ENCODE measurements at regions not wholly inside any gene's neighbourhood (a gene's known extent, or its start where the extent isn't known, plus 50 kb on each side); places are given as distances from the start of the nearest gene placed in this dataset.

GRCh38 chr2:6759689-6760088 is 106.0 kb downstream of the CMPK2 start:
- Histone ChIP-seq H3K4me3 (ENCODE audit: low read length, poor library complexity, severe bottlenecking) (no peak overlapping the region), H4K20me1 (ENCODE audit: insufficient read depth, low read length, poor library complexity, severe bottlenecking) (no peaks in the 10 kb centered on the region), H3K36me3 (ENCODE audit: insufficient read depth, low read length) (no peaks in the 10 kb centered on the region), H3K4me1 (ENCODE audit: insufficient read depth, low read length, poor library complexity, severe bottlenecking) (no peaks in the 10 kb centered on the region), H3K27me3 (ENCODE audit: insufficient read depth, low read length, poor library complexity, severe bottlenecking) (no peaks in the 10 kb centered on the region), H3K4me2 (ENCODE audit: low read depth, low read length, poor library complexity, severe bottlenecking) (no peak overlapping the region), H3K9me3 (ENCODE audit: insufficient read depth, low read depth, low read length) (no peaks in the 10 kb centered on the region), H3K9me2 (replicated peaks; ENCODE audit: low read depth, low read length) (no peaks in the 10 kb centered on the region), H3F3A (ENCODE audit: low read depth) (no peaks in the 10 kb centered on the region), H2AFZ (ENCODE audit: low read length) (no peak overlapping the region), H3K9ac (ENCODE audit: low read depth, low read length, poor library complexity, severe bottlenecking) (no peak overlapping the region), H3K79me2 (ENCODE audit: insufficient read depth, low read length) (no peaks in the 10 kb centered on the region)
- TF ChIP-seq CTCF (conservative IDR thresholded peaks at IDR 0.05; ENCODE audit: low read length) (no peak), EZH2phosphoT487 (IDR thresholded peaks at IDR 0.05; ENCODE audit: borderline replicate concordance) (no peak)

GRCh38 chr2:6760132-6760531 is 105.6 kb downstream of the CMPK2 start:
- H3K4me3 ChIP-seq (ENCODE audit: low read length, poor library complexity, severe bottlenecking): no peak overlapping the region
- no peaks in the 10 kb centered on the region for H3K36me3 ChIP-seq (ENCODE audit: insufficient read depth, low read length)
- H3K9me3 ChIP-seq (ENCODE audit: insufficient read depth, low read depth, low read length): no peaks in the 10 kb centered on the region
- H3K9ac ChIP-seq (ENCODE audit: low read depth, low read length, poor library complexity, severe bottlenecking): no peak overlapping the region
- H4K20me1 ChIP-seq (ENCODE audit: insufficient read depth, low read length, poor library complexity, severe bottlenecking): no peaks in the 10 kb centered on the region
- H3K79me2 ChIP-seq (ENCODE audit: insufficient read depth, low read length): no peaks in the 10 kb centered on the region
- TF ChIP-seq EZH2phosphoT487 (IDR thresholded peaks at IDR 0.05; ENCODE audit: borderline replicate concordance) (no peak), CTCF (conservative IDR thresholded peaks at IDR 0.05; ENCODE audit: low read length) (no peak)
- no peak overlapping the region for H3K4me2 ChIP-seq (ENCODE audit: low read depth, low read length, poor library complexity, severe bottlenecking)
- no peak overlapping the region for H2AFZ ChIP-seq (ENCODE audit: low read length)
- H3K9me2 ChIP-seq (replicated peaks; ENCODE audit: low read depth, low read length): no peaks in the 10 kb centered on the region
- no peaks in the 10 kb centered on the region for H3F3A ChIP-seq (ENCODE audit: low read depth)
- no peaks in the 10 kb centered on the region for H3K4me1 ChIP-seq (ENCODE audit: insufficient read depth, low read length, poor library complexity, severe bottlenecking)
- H3K27me3 ChIP-seq (ENCODE audit: insufficient read depth, low read length, poor library complexity, severe bottlenecking): no peaks in the 10 kb centered on the region

- no peaks in the 10 kb centered on the region for H3K27me3 ChIP-seq (ENCODE audit: insufficient read depth, low read length, poor library complexity, severe bottlenecking)
- H3F3A ChIP-seq (ENCODE audit: low read depth): no peaks in the 10 kb centered on the region
- no peak overlapping the region for H2AFZ ChIP-seq (ENCODE audit: low read length)
- H3K4me2 ChIP-seq (ENCODE audit: low read depth, low read length, poor library complexity, severe bottlenecking): no peak overlapping the region
- no peaks in the 10 kb centered on the region for H3K9me3 ChIP-seq (ENCODE audit: insufficient read depth, low read depth, low read length)
- H3K4me1 ChIP-seq (ENCODE audit: insufficient read depth, low read length, poor library complexity, severe bottlenecking): no peaks in the 10 kb centered on the region
- H3K79me2 ChIP-seq (ENCODE audit: insufficient read depth, low read length): no peaks in the 10 kb centered on the region
- no peak for TF ChIP-seq EZH2phosphoT487 (IDR thresholded peaks at IDR 0.05; ENCODE audit: borderline replicate concordance)
- no peak for TF ChIP-seq CTCF (conservative IDR thresholded peaks at IDR 0.05; ENCODE audit: low read length)
- no peak overlapping the region for H3K4me3 ChIP-seq (ENCODE audit: low read length, poor library complexity, severe bottlenecking)
- H3K9ac ChIP-seq (ENCODE audit: low read depth, low read length, poor library complexity, severe bottlenecking): no peak overlapping the region
- no peaks in the 10 kb centered on the region for H3K36me3 ChIP-seq (ENCODE audit: insufficient read depth, low read length)
- H3K9me2 ChIP-seq (replicated peaks; ENCODE audit: low read depth, low read length): no peaks in the 10 kb centered on the region
- H4K20me1 ChIP-seq (ENCODE audit: insufficient read depth, low read length, poor library complexity, severe bottlenecking): no peaks in the 10 kb centered on the region
Observed at GRCh38 chr2:6764968-6765723, 100.6 kb downstream of the CMPK2 start.

Measured in Loucy (cell line).